ENCODE measurements at regions not wholly inside any gene's neighbourhood (a gene's known extent, or its start where the extent isn't known, plus 50 kb on each side); places are given as distances from the start of the nearest gene placed in this dataset.
"Not testable (repeated sequence)": the region's sequence is repeated elsewhere in the genome, so short reads cannot be mapped to it uniquely, and the experiment has no call there.

- no peaks in the 10 kb centered on the region for H3K27me3 Mint-ChIP-seq
- H3K27ac Mint-ChIP-seq = no peak overlapping the region
- no peak for DNase-seq
- Histone ChIP-seq H3K4me1 (ENCODE audit: insufficient read depth, low read length) (no peaks in the 10 kb centered on the region), H3K36me3 (ENCODE audit: insufficient read depth, low read length) (no peaks in the 10 kb centered on the region), H3K9me3 (ENCODE audit: control insufficient read depth in 1 of 2, low read length in 2 of 2) (no peaks in the 10 kb centered on the region), H3K27me3 (ENCODE audit: insufficient read depth, low read length) (no peaks in the 10 kb centered on the region), H3K27ac (ENCODE audit: low read depth, low read length) (no peak overlapping the region), H3K4me3 (ENCODE audit: low read length in 2 of 2) (no peak overlapping the region)
- ChIA-PET POLR2A (ENCODE audit: partially characterized antibody) (no interaction called here), CTCF (ENCODE audit: partially characterized antibody) (no interaction called here)
- intact Hi-C loops (cut with micrococcal nuclease) = no loop called here
- H3K36me3 Mint-ChIP-seq = no peaks in the 10 kb centered on the region
- peaks cover 0 to 6% (median 3%) of the 10 kb centered on the region in 8 donors for H3K9me3 Mint-ChIP-seq
- H3K4me1 Mint-ChIP-seq = no peaks in the 10 kb centered on the region
- no peak overlapping the region for H3K4me3 Mint-ChIP-seq
Observed at GRCh38 chr2:76193089-76193488, 482.4 kb upstream of the GCFC2 start.

- H3K9me3 ChIP-seq (ENCODE audit: control insufficient read depth in 1 of 2, low read length in 2 of 2) = no peaks in the 10 kb centered on the region
- POLR2A ChIA-PET (ENCODE audit: partially characterized antibody) = no interaction called here
- H3K36me3 Mint-ChIP-seq = no peaks in the 10 kb centered on the region
- CTCF ChIA-PET (ENCODE audit: partially characterized antibody) = no interaction called here
- no peak for DNase-seq
- no peak overlapping the region for H3K4me3 Mint-ChIP-seq
- H3K4me3 ChIP-seq (ENCODE audit: low read length in 2 of 2) = no peak overlapping the region
- peaks cover 0 to 22% (median 4%) of the 10 kb centered on the region in 8 donors for H3K9me3 Mint-ChIP-seq
- intact Hi-C loops (cut with micrococcal nuclease) = no loop called here
- no peaks in the 10 kb centered on the region for H3K27me3 ChIP-seq (ENCODE audit: insufficient read depth, low read length)
- no peaks in the 10 kb centered on the region for H3K4me1 ChIP-seq (ENCODE audit: insufficient read depth, low read length)
- no peaks in the 10 kb centered on the region for H3K27me3 Mint-ChIP-seq
- H3K36me3 ChIP-seq (ENCODE audit: insufficient read depth, low read length) = no peaks in the 10 kb centered on the region
- no peak overlapping the region for H3K27ac Mint-ChIP-seq
- no peak overlapping the region for H3K27ac ChIP-seq (ENCODE audit: low read depth, low read length)
- H3K4me1 Mint-ChIP-seq = no peaks in the 10 kb centered on the region
Observed at GRCh38 chr2:76188334-76189008, 477.8 kb upstream of the GCFC2 start.

- H3K27ac ChIP-seq (ENCODE audit: low read depth, low read length) = no peak overlapping the region
- ChIA-PET POLR2A (ENCODE audit: partially characterized antibody) (no interaction called here), CTCF (ENCODE audit: partially characterized antibody) (no interaction called here)
- no peaks in the 10 kb centered on the region for H3K36me3 Mint-ChIP-seq
- H3K9me3 Mint-ChIP-seq = peaks cover 0 to 22% (median 3%) of the 10 kb centered on the region in 8 donors
- no peak overlapping the region for H3K4me3 Mint-ChIP-seq
- no peak overlapping the region for H3K4me3 ChIP-seq (ENCODE audit: low read length in 2 of 2)
- no peaks in the 10 kb centered on the region for H3K36me3 ChIP-seq (ENCODE audit: insufficient read depth, low read length)
- no peaks in the 10 kb centered on the region for H3K27me3 ChIP-seq (ENCODE audit: insufficient read depth, low read length)
- no peak for DNase-seq
- H3K4me1 ChIP-seq (ENCODE audit: insufficient read depth, low read length) = no peaks in the 10 kb centered on the region
- no peaks in the 10 kb centered on the region for H3K4me1 Mint-ChIP-seq
- H3K9me3 ChIP-seq (ENCODE audit: control insufficient read depth in 1 of 2, low read length in 2 of 2) = no peaks in the 10 kb centered on the region
- no peaks in the 10 kb centered on the region for H3K27me3 Mint-ChIP-seq
- no peak overlapping the region for H3K27ac Mint-ChIP-seq
- intact Hi-C loops (cut with micrococcal nuclease) = no loop called here
Observed at GRCh38 chr2:76187415-76187814, 476.7 kb upstream of the GCFC2 start.

GRCh38 chr2:76180676-76181075, 470.0 kb upstream of the GCFC2 start:
- intact Hi-C loops (cut with micrococcal nuclease) = no loop called here
- POLR2A ChIA-PET (ENCODE audit: partially characterized antibody) = no interaction called here
- peaks cover 3 to 47% (median 21%) of the 10 kb centered on the region in 8 donors for H3K9me3 Mint-ChIP-seq

GRCh38 chr2:76178610-76179009, 467.9 kb upstream of the GCFC2 start:
- Mint-ChIP-seq H3K4me3 (no peak overlapping the region), H3K36me3 (no peaks in the 10 kb centered on the region), H3K9me3 (peaks cover 8 to 55% (median 26%) of the 10 kb centered on the region in 8 donors), H3K27ac (no peak overlapping the region), H3K4me1 (no peaks in the 10 kb centered on the region), H3K27me3 (no peaks in the 10 kb centered on the region)
- H3K9me3 ChIP-seq (ENCODE audit: control insufficient read depth in 1 of 2, low read length in 2 of 2) = no peaks in the 10 kb centered on the region
- no peak for DNase-seq
- CTCF ChIA-PET (ENCODE audit: partially characterized antibody) = no interaction called here
- no peaks in the 10 kb centered on the region for H3K4me1 ChIP-seq (ENCODE audit: insufficient read depth, low read length)
- intact Hi-C loops (cut with micrococcal nuclease) = no loop called here
- H3K27ac ChIP-seq (ENCODE audit: low read depth, low read length) = no peak overlapping the region
- POLR2A ChIA-PET (ENCODE audit: partially characterized antibody) = no interaction called here
- no peaks in the 10 kb centered on the region for H3K27me3 ChIP-seq (ENCODE audit: insufficient read depth, low read length)
- H3K36me3 ChIP-seq (ENCODE audit: insufficient read depth, low read length) = no peaks in the 10 kb centered on the region
- H3K4me3 ChIP-seq (ENCODE audit: low read length in 2 of 2) = no peak overlapping the region

More at GRCh38 chr2:76180676-76181075, 470.0 kb upstream of the GCFC2 start:
- Histone ChIP-seq H3K9me3 (ENCODE audit: control insufficient read depth in 1 of 2, low read length in 2 of 2) (no peaks in the 10 kb centered on the region), H3K4me1 (ENCODE audit: insufficient read depth, low read length) (no peaks in the 10 kb centered on the region), H3K4me3 (ENCODE audit: low read length in 2 of 2) (no peak overlapping the region), H3K27ac (ENCODE audit: low read depth, low read length) (no peak overlapping the region), H3K27me3 (ENCODE audit: insufficient read depth, low read length) (no peaks in the 10 kb centered on the region), H3K36me3 (ENCODE audit: insufficient read depth, low read length) (no peaks in the 10 kb centered on the region)
- H3K4me3 Mint-ChIP-seq = no peak overlapping the region
- H3K4me1 Mint-ChIP-seq = no peaks in the 10 kb centered on the region
- CTCF ChIA-PET (ENCODE audit: partially characterized antibody) = no interaction called here
- no peak for DNase-seq
- no peaks in the 10 kb centered on the region for H3K27me3 Mint-ChIP-seq
- H3K27ac Mint-ChIP-seq = no peak overlapping the region
- no peaks in the 10 kb centered on the region for H3K36me3 Mint-ChIP-seq

- Histone ChIP-seq H3K4me3 (ENCODE audit: low read length in 2 of 2) (no peak overlapping the region), H3K4me1 (ENCODE audit: insufficient read depth, low read length) (no peaks in the 10 kb centered on the region), H3K36me3 (ENCODE audit: insufficient read depth, low read length) (no peaks in the 10 kb centered on the region), H3K27ac (ENCODE audit: low read depth, low read length) (no peak overlapping the region), H3K27me3 (ENCODE audit: insufficient read depth, low read length) (no peaks in the 10 kb centered on the region), H3K9me3 (ENCODE audit: control insufficient read depth in 1 of 2, low read length in 2 of 2) (no peaks in the 10 kb centered on the region)
- POLR2A ChIA-PET (ENCODE audit: partially characterized antibody) = no interaction called here
- H3K36me3 Mint-ChIP-seq = no peaks in the 10 kb centered on the region
- H3K9me3 Mint-ChIP-seq = peaks cover 7 to 55% (median 35%) of the 10 kb centered on the region in 8 donors
- H3K4me3 Mint-ChIP-seq = no peak overlapping the region
- DNase-seq = no peak
- H3K27me3 Mint-ChIP-seq = no peaks in the 10 kb centered on the region
- no peaks in the 10 kb centered on the region for H3K4me1 Mint-ChIP-seq
- CTCF ChIA-PET (ENCODE audit: partially characterized antibody) = no interaction called here
- H3K27ac Mint-ChIP-seq = no peak overlapping the region
- intact Hi-C loops (cut with micrococcal nuclease) = no loop called here
Observed at GRCh38 chr2:76175295-76175694, 464.6 kb upstream of the GCFC2 start.

GRCh38 chr2:76174505-76174904, 463.8 kb upstream of the GCFC2 start:
- DNase-seq = no peak
- Histone ChIP-seq H3K4me3 (ENCODE audit: low read length in 2 of 2) (no peak overlapping the region), H3K27ac (ENCODE audit: low read depth, low read length) (no peak overlapping the region), H3K36me3 (ENCODE audit: insufficient read depth, low read length) (no peaks in the 10 kb centered on the region), H3K9me3 (ENCODE audit: control insufficient read depth in 1 of 2, low read length in 2 of 2) (no peaks in the 10 kb centered on the region), H3K4me1 (ENCODE audit: insufficient read depth, low read length) (no peaks in the 10 kb centered on the region), H3K27me3 (ENCODE audit: insufficient read depth, low read length) (no peaks in the 10 kb centered on the region)
- Mint-ChIP-seq H3K36me3 (no peaks in the 10 kb centered on the region), H3K27me3 (no peaks in the 10 kb centered on the region), H3K4me1 (no peaks in the 10 kb centered on the region), H3K27ac (no peak overlapping the region), H3K4me3 (no peak overlapping the region), H3K9me3 (peaks cover 7 to 51% (median 34%) of the 10 kb centered on the region in 8 donors)
- intact Hi-C loops (cut with micrococcal nuclease) = no loop called here
- POLR2A ChIA-PET (ENCODE audit: partially characterized antibody) = no interaction called here
- CTCF ChIA-PET (ENCODE audit: partially characterized antibody) = no interaction called here

GRCh38 chr2:76173206-76173605, 462.5 kb upstream of the GCFC2 start:
- DNase-seq; H3K36me3 ChIP-seq (ENCODE audit: insufficient read depth, low read length); H3K27ac ChIP-seq (ENCODE audit: low read depth, low read length); H3K27me3 Mint-ChIP-seq; H3K27ac Mint-ChIP-seq; H3K4me3 Mint-ChIP-seq; H3K4me1 ChIP-seq (ENCODE audit: insufficient read depth, low read length); H3K4me3 ChIP-seq (ENCODE audit: low read length in 2 of 2); H3K4me1 Mint-ChIP-seq; H3K9me3 ChIP-seq (ENCODE audit: control insufficient read depth in 1 of 2, low read length in 2 of 2); POLR2A ChIA-PET (ENCODE audit: partially characterized antibody); H3K36me3 Mint-ChIP-seq; intact Hi-C loops (cut with micrococcal nuclease); H3K27me3 ChIP-seq (ENCODE audit: insufficient read depth, low read length): not testable (repeated sequence)
- CTCF ChIA-PET (ENCODE audit: partially characterized antibody) = interaction anchor here (0.7 kb wide), 1 partner anchor 10 kb away, joined by 3 read pairs; no protein-coding TSS in a partner anchor
- peaks cover 7 to 44% (median 30%) of the 10 kb centered on the region in 8 donors for H3K9me3 Mint-ChIP-seq
